Suprapubic skin (tissue), 4 donors: ENCODE measurements at regions not wholly inside any gene's neighbourhood (a gene's known extent, or its start where the extent isn't known, plus 50 kb on each side); places are given as distances from the start of the nearest gene placed in this dataset.

Experiments
- DNase-seq, 2 donors: peaks; one replicate each; pipeline ENCODE4 v3.0.0-alpha.2; 2019; ENCODE audit warnings: low spot score in 2 of 2
- H3K27ac ChIP-seq: fragments of 200-600 bp; sonication (generic); one replicate; pipeline ENCODE4 v1.5.1; 2019
- H3K27me3 ChIP-seq: fragments of 200-600 bp; sonication (generic); one replicate; pipeline ENCODE4 v1.5.1; 2019
- H3K36me3 ChIP-seq: fragments of 200-600 bp; sonication (generic); one replicate; pipeline ENCODE4 v1.5.1; 2019
- H3K4me1 ChIP-seq: fragments of 200-600 bp; sonication (generic); one replicate; pipeline ENCODE4 v1.5.1; 2019
- H3K4me3 ChIP-seq: fragments of 200-600 bp; sonication (generic); one replicate; pipeline ENCODE4 v1.5.1; 2019; ENCODE audit warnings: mild to moderate bottlenecking
- H3K9me3 ChIP-seq: fragments of 200-600 bp; sonication (generic); one replicate; pipeline ENCODE4 v1.5.1; 2019
- EP300 ChIP-seq: sonication (generic); formaldehyde crosslinking; IDR thresholded peaks from one replicate; pipeline ENCODE4 v1.6.1; 2017; ENCODE audit warnings: antibody characterized with exemption
- POLR2A ChIP-seq, 2 donors: fragments of 450-650 bp; IDR thresholded peaks; one replicate each; pipeline ENCODE4 v1.6.1; 2017; ENCODE audit warnings: antibody characterized with exemption in 2 of 2, mild to moderate bottlenecking in 2 of 2, moderate library complexity in 2 of 2
- POLR2AphosphoS5 ChIP-seq, 3 donors: sonication (generic); formaldehyde crosslinking; IDR thresholded peaks; one replicate each; pipeline ENCODE4 v1.6.1; 2017; ENCODE audit warnings: antibody characterized with exemption in 3 of 3
- WGBS: methylation state at CpG from one replicate; pipeline ENCODE4 v1.1.5; 2018; 5-methylcytosine and 5-hydroxymethylcytosine counted together
- TF ChIP-seq, protein P1 (sequence below), 2 donors: fragments of 200-600 bp in 1 of 2; fragments of 450-650 bp in 1 of 2; sonication (generic) in 1 of 2; IDR thresholded peaks; one replicate each; pipeline ENCODE4 v1.5.1; 2016 to 2019; ENCODE audit warnings: antibody characterized with exemption in 2 of 2, mild to moderate bottlenecking in 1 of 2, moderate library complexity in 1 of 2

DNA sequence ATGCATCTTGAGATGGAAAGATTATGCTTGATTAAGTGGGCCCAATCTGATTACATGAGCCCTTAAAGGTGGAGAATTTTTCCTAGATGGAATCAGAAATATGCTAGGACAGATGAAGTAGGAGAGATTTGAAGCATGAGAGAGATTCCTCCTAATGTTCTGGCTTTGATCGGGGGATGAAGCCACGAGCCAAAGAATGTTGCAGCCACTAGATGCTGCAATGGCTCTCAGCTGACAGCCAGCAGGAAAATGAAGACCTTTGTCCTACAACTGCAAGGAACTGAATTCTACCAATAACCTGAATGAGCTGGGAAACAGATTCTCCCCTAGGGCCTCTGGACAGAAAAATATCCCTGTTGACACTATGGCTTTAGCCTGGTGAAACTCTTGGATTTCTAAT, 82.6 kb upstream of the ATP2B1 start:
- Histone ChIP-seq H3K27ac (no peak overlapping the region), H3K27me3 (no peaks in the 10 kb centered on the region), H3K36me3 (no peaks in the 10 kb centered on the region), H3K4me1 (no peaks in the 10 kb centered on the region), H3K4me3 (no peak overlapping the region), H3K9me3 (peaks cover 5% of the 10 kb centered on the region)
- TF ChIP-seq POLR2A (IDR thresholded peaks at IDR 0.05), result no peak
- TF ChIP-seq EP300, result no peak
- no peak for TF ChIP-seq POLR2AphosphoS5 (IDR thresholded peaks at IDR 0.05)
- TF ChIP-seq, protein P1, sequence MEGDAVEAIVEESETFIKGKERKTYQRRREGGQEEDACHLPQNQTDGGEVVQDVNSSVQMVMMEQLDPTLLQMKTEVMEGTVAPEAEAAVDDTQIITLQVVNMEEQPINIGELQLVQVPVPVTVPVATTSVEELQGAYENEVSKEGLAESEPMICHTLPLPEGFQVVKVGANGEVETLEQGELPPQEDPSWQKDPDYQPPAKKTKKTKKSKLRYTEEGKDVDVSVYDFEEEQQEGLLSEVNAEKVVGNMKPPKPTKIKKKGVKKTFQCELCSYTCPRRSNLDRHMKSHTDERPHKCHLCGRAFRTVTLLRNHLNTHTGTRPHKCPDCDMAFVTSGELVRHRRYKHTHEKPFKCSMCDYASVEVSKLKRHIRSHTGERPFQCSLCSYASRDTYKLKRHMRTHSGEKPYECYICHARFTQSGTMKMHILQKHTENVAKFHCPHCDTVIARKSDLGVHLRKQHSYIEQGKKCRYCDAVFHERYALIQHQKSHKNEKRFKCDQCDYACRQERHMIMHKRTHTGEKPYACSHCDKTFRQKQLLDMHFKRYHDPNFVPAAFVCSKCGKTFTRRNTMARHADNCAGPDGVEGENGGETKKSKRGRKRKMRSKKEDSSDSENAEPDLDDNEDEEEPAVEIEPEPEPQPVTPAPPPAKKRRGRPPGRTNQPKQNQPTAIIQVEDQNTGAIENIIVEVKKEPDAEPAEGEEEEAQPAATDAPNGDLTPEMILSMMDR (IDR thresholded peaks at IDR 0.05), result no peak
- WGBS, result 73% methylated on average over 2 of the region's 2 CpGs
- DNase-seq, result no peak

- 12% methylated on average over 1 of the region's 1 CpG for WGBS
- H3K9me3 ChIP-seq, result peaks cover 5% of the 10 kb centered on the region
- DNase-seq, result no peak
- no peak for TF ChIP-seq POLR2A (IDR thresholded peaks at IDR 0.05)
- TF ChIP-seq POLR2AphosphoS5 (IDR thresholded peaks at IDR 0.05), result no peak
- TF ChIP-seq, protein P1 (IDR thresholded peaks at IDR 0.05), result no peak
- no peak for TF ChIP-seq EP300
- no peak overlapping the region for H3K4me3 ChIP-seq
- H3K4me1 ChIP-seq, result no peaks in the 10 kb centered on the region
- H3K27me3 ChIP-seq, result no peaks in the 10 kb centered on the region
- H3K27ac ChIP-seq, result no peak overlapping the region
- no peaks in the 10 kb centered on the region for H3K36me3 ChIP-seq
Observed at GRCh38 chr12:89789862-89790261, 81.2 kb upstream of the ATP2B1 start.

DNA sequence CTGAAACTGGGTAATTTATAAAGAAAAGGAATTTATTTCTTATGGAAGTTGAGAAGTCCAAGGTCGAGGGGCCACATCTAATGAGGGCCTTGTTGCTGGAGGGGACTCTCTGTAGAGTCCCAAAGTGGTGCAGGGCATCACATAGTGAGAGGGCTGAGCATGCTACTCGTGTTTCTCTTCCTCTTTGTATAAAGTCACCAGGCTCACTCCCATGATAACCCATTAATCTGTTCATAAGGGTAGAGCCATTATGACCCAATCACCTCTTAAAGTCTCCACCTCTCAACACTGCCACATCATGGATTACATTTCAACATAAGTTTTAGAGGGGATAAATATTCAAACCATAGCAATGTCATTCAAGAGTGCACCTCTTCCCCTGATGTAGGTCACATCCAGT, 79.1 kb upstream of the ATP2B1 start:
- 71% methylated on average over 2 of the region's 2 CpGs for WGBS
- Histone ChIP-seq H3K36me3 (no peaks in the 10 kb centered on the region), H3K4me1 (peaks cover 5% of the 10 kb centered on the region), H3K9me3 (peaks cover 5% of the 10 kb centered on the region), H3K27ac (no peak overlapping the region), H3K27me3 (no peaks in the 10 kb centered on the region), H3K4me3 (no peak overlapping the region)
- TF ChIP-seq EP300 (no peak), POLR2AphosphoS5 (IDR thresholded peaks at IDR 0.05) (no peak), POLR2A (IDR thresholded peaks at IDR 0.05) (no peak)
- TF ChIP-seq, protein P1 (IDR thresholded peaks at IDR 0.05), result no peak
- no peak for DNase-seq

GRCh38 chr12:89786177-89786810, 77.7 kb upstream of the ATP2B1 start:
- TF ChIP-seq EP300 (no peak), POLR2AphosphoS5 (IDR thresholded peaks at IDR 0.05) (no peak), POLR2A (IDR thresholded peaks at IDR 0.05) (no peak)
- TF ChIP-seq, protein P1 (IDR thresholded peaks at IDR 0.05), result no peak
- WGBS, result 100% methylated on average over 2 of the region's 2 CpGs
- no peak for DNase-seq

DNA sequence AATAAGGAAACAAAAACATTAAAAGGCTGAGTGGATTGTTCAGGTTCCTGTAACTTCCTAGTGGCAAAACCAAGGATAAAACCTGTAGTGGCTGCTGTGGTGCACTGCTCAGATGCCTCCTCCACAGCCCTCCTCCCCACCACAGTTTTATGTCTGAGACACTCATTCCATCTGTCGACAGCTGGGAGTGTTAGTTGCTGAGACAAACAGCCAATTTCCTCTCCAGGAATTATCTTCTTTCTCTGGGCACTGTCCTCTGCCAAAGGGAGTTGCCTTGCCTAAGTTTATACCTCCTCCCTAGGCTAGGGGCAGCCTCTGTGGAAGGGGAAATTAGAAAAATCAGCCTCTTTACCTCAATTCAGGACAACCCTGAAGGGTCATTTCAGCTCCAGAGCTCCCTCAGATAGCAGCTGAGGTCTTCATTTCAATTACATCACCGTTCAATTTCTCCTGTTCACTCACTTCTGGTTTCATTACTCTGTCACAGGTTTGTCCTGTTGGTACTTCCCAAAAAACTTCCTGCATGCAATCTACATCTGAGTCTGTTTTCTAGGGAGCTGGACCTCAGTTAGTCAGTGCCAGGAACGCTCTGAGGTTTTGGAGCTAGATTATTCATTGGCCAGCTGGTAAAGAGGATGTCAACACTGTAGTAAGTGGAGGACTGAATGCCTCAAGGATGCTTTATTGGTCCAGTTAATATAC, 74.9 kb upstream of the ATP2B1 start:
- Histone ChIP-seq H3K9me3 (peaks cover 5% of the 10 kb centered on the region), H3K4me3 (no peak overlapping the region)

More at GRCh38 chr12:89786177-89786810, 77.7 kb upstream of the ATP2B1 start:
- Histone ChIP-seq H3K9me3 (peaks cover 5% of the 10 kb centered on the region), H3K27ac (no peak overlapping the region), H3K27me3 (no peaks in the 10 kb centered on the region), H3K36me3 (no peaks in the 10 kb centered on the region), H3K4me1 (peaks cover 5% of the 10 kb centered on the region), H3K4me3 (no peak overlapping the region)

More for the DNA sequence above, 74.9 kb upstream of the ATP2B1 start:
- H3K27ac ChIP-seq, result no peak overlapping the region
- TF ChIP-seq EP300 (no peak), POLR2A (IDR thresholded peaks at IDR 0.05) (no peak), POLR2AphosphoS5 (IDR thresholded peaks at IDR 0.05) (no peak)
- TF ChIP-seq, protein P1 (IDR thresholded peaks at IDR 0.05), result no peak
- H3K36me3 ChIP-seq, result no peaks in the 10 kb centered on the region
- WGBS, result 38% methylated on average over 3 of the region's 3 CpGs
- DNase-seq, result no peak
- no peaks in the 10 kb centered on the region for H3K27me3 ChIP-seq
- peaks cover 5% of the 10 kb centered on the region for H3K4me1 ChIP-seq
